HG03025 (cell line): ENCODE measurements at regions not wholly inside any gene's neighbourhood (a gene's known extent, or its start where the extent isn't known, plus 50 kb on each side); places are given as distances from the start of the nearest gene placed in this dataset.
"Not testable (repeated sequence)": the region's sequence is repeated elsewhere in the genome, so short reads cannot be mapped to it uniquely, and the experiment has no call there.

Experiments
- ATAC-seq: cut with Tn5 transposase; IDR thresholded peaks from one replicate; pipeline ENCODE4 v1.9.1; 2021; ENCODE audit warnings: mild to moderate bottlenecking, moderate library complexity; ENCODE audit not compliant: unreplicated experiment, low FRiP score

GRCh38 chr11:129694966-129695365 lies 120.7 kb upstream of the TMEM45B start:
- no peak for ATAC-seq

GRCh38 chr11:129695571-129696308 lies 119.9 kb upstream of the TMEM45B start:
- peak; percentile 73 for ATAC-seq

GRCh38 chr11:129696309-129696989 lies 119.2 kb upstream of the TMEM45B start:
- no peak for ATAC-seq

GRCh38 chr11:129698212-129698611 lies 117.4 kb upstream of the TMEM45B start:
- no peak for ATAC-seq

GRCh38 chr11:129699711-129700304 lies 115.8 kb upstream of the TMEM45B start:
- no peak for ATAC-seq

- no peak for ATAC-seq
Measured at GRCh38 chr11:129700701-129701100, 114.9 kb upstream of the TMEM45B start.

GRCh38 chr11:129701706-129702105 lies 113.9 kb upstream of the TMEM45B start:
- no peak for ATAC-seq

GRCh38 chr11:129702410-129703398 lies 112.9 kb upstream of the TMEM45B start:
- ATAC-seq, result no peak

- ATAC-seq, result no peak
Measured at GRCh38 chr11:129703846-129704245, 111.8 kb upstream of the TMEM45B start.

- no peak for ATAC-seq
Measured at GRCh38 chr11:129704831-129705230, 110.8 kb upstream of the TMEM45B start.

- ATAC-seq, result no peak
Measured at GRCh38 chr11:129705341-129705740, 110.3 kb upstream of the TMEM45B start.

GRCh38 chr11:129705933-129706332 lies 109.7 kb upstream of the TMEM45B start:
- no peak for ATAC-seq

- no peak for ATAC-seq
Measured at GRCh38 chr11:129709801-129710398, 105.7 kb upstream of the TMEM45B start.

- no peak for ATAC-seq
Measured at GRCh38 chr11:129710423-129710822, 105.2 kb upstream of the TMEM45B start.

GRCh38 chr11:129711760-129712159 lies 103.9 kb upstream of the TMEM45B start:
- no peak for ATAC-seq

- not testable (repeated sequence) for ATAC-seq
Measured at GRCh38 chr11:129712486-129713240, 103.0 kb upstream of the TMEM45B start.

GRCh38 chr11:129719037-129719436 lies 96.6 kb upstream of the TMEM45B start:
- ATAC-seq, result no peak

GRCh38 chr11:129720156-129720555 lies 95.5 kb upstream of the TMEM45B start:
- no peak for ATAC-seq

- no peak for ATAC-seq
Measured at GRCh38 chr11:129720994-129721393, 94.7 kb upstream of the TMEM45B start.
